ENCODE measurements at regions not wholly inside any gene's neighbourhood (a gene's known extent, or its start where the extent isn't known, plus 50 kb on each side); places are given as distances from the start of the nearest gene placed in this dataset.
"Not testable (repeated sequence)": the region's sequence is repeated elsewhere in the genome, so short reads cannot be mapped to it uniquely, and the experiment has no call there.

GRCh38 chr9:108393481-108394001, 462.2 kb downstream of the ACTL7B start:
- not testable (repeated sequence) for TF ChIP-seq EZH2 (IDR thresholded peaks at IDR 0.05; ENCODE audit: borderline replicate concordance); CTCF (IDR thresholded peaks at IDR 0.05; ENCODE audit: poor library complexity); EZH2phosphoT487 (IDR thresholded peaks at IDR 0.05; ENCODE audit: low read depth, severe bottlenecking, unreplicated experiment)
